HCT116 (cell line): ENCODE measurements at regions not wholly inside any gene's neighbourhood (a gene's known extent, or its start where the extent isn't known, plus 50 kb on each side); places are given as distances from the start of the nearest gene placed in this dataset.

ENCODE experiments used
- ATAC-seq: fragments of 200-7000 bp; cut with Tn5 transposase; 2 replicates; pipeline ENCODE4 v1.9.1; 2020; ENCODE audit warnings: mild to moderate bottlenecking, moderate library complexity
- BruUV-seq: library from RNA; stranded (reverse); fragments of 400-500 nt; replicated peaks from 2 replicates; lab custom pipeline; 2021; lab: Mats Ljungman, UMichigan
- CTCF ChIA-PET: fragments of 300-600 bp; sonication (Branson Sonifier 250); formaldehyde crosslinking; loops from one replicate; lab custom pipeline; 2021; ENCODE audit warnings: antibody characterized with exemption; lab: Charles Lee
- POLR2A ChIA-PET: fragments of 300-600, 350-600 bp; sonication (Branson Sonifier 250); formaldehyde crosslinking; loops from one replicate; lab custom pipeline; 2021; ENCODE audit warnings: antibody characterized with exemption; lab: Charles Lee
- RAD21 ChIA-PET, 2 experiments: fragments of 300-600 bp; sonication (Branson Sonifier 250); formaldehyde crosslinking; loops; one replicate each; lab custom pipeline; 2023; ENCODE audit warnings: low total read pairs in 2 of 2; ENCODE audit not compliant: uncharacterized antibody in 2 of 2, unreplicated experiment in 2 of 2, low non-redundant PET in 1 of 2; lab: Charles Lee
- DNase-seq: peaks from one replicate; pipeline ENCODE4 v3.0.0-alpha.2; 2010; ENCODE audit warnings: low read depth, low spot score
- H2AFZ ChIP-seq: fragments of 200-600 bp; shearing (Covaris generic), sonication (generic); 2 replicates; pipeline ENCODE4 v1.6.1; 2017; ENCODE audit warnings: low read depth, mixed run types, mixed read lengths, antibody characterized with exemption, low read length; ENCODE audit not compliant: poor library complexity, severe bottlenecking
- H3K27ac ChIP-seq: 2 replicates; pipeline ENCODE4 v1.5.1; 2012; ENCODE audit warnings: low read depth, low read length
- H3K27me3 ChIP-seq: fragments of 200-600 bp; sonication (generic); 2 replicates; pipeline ENCODE4 v1.6.1; 2016; ENCODE audit warnings: mixed run types, low read length, mixed read lengths; ENCODE audit not compliant: insufficient read depth
- H3K36me3 ChIP-seq, 2 experiments: fragments of 200-500 bp in 1 of 2; fragments of 200-600 bp in 1 of 2; sonication (Bioruptor generic) in 1 of 2; sonication (generic) in 1 of 2; 2 replicates each; pipeline versions ENCODE4 v1.5.1 to v1.6.1; 2014 to 2016; ENCODE audit warnings: low read length in 2 of 2, inconsistent platforms in 1 of 2, mixed read lengths in 1 of 2, mixed run types in 1 of 2; ENCODE audit not compliant: insufficient read depth in 2 of 2, control insufficient read depth in 1 of 2
- H3K4me1 ChIP-seq, 2 experiments: fragments of 200-600 bp in 1 of 2; sonication (generic) in 1 of 2; 2 replicates each; pipeline versions ENCODE4 v1.5.1 to v1.6.1; 2012 to 2017; ENCODE audit warnings: low read length in 2 of 2, inconsistent platforms in 1 of 2, mild to moderate bottlenecking in 1 of 2, mixed read lengths in 1 of 2, mixed run types in 1 of 2, moderate library complexity in 1 of 2; ENCODE audit not compliant: insufficient read depth in 2 of 2, control insufficient read depth in 1 of 2
- H3K4me2 ChIP-seq: fragments of 200-600 bp; sonication (generic); 2 replicates; pipeline ENCODE4 v1.6.1; 2017; ENCODE audit warnings: mixed run types, low read length, mixed read lengths
- H3K4me3 ChIP-seq, 2 experiments: fragments of 200-600 bp in 1 of 2; sonication (generic) in 1 of 2; replicated peaks in 1 of 2; 2 replicates each; pipeline ENCODE4 v1.5.1; 2011 to 2016; ENCODE audit warnings: low read length in 2 of 2, control low read depth in 1 of 2, low read depth in 1 of 2, mild to moderate bottlenecking in 1 of 2, mixed read lengths in 1 of 2, mixed run types in 1 of 2
- H3K79me2 ChIP-seq: fragments of 200-600 bp; sonication (generic); 2 replicates; pipeline ENCODE4 v1.6.1; 2017; ENCODE audit warnings: mild to moderate bottlenecking, mixed run types, low read length, moderate library complexity, mixed read lengths; ENCODE audit not compliant: insufficient read depth
- H3K9ac ChIP-seq: fragments of 200-600 bp; sonication (generic); 2 replicates; pipeline ENCODE4 v1.6.1; 2016; ENCODE audit warnings: low read length, mixed read lengths
- H3K9me2 ChIP-seq: fragments of 200-600 bp; sonication (generic), shearing (Covaris generic); 2 replicates; pipeline ENCODE4 v1.6.1; 2017; ENCODE audit warnings: mixed run types, mild to moderate bottlenecking, moderate library complexity; ENCODE audit not compliant: insufficient read depth
- H3K9me3 ChIP-seq, 2 experiments: fragments of 200-500 bp in 1 of 2; fragments of 200-600 bp in 1 of 2; sonication (Bioruptor generic) in 1 of 2; sonication (generic) in 1 of 2; 2 replicates each; pipeline ENCODE4 v1.6.1; 2014 to 2017; ENCODE audit warnings: low read length in 2 of 2, mixed read lengths in 2 of 2, inconsistent platforms in 1 of 2, low read depth in 1 of 2, mild to moderate bottlenecking in 1 of 2, mixed run types in 1 of 2, moderate library complexity in 1 of 2; ENCODE audit not compliant: control insufficient read depth in 1 of 2, insufficient read depth in 1 of 2
- H4K20me1 ChIP-seq: fragments of 200-600 bp; sonication (generic), shearing (Covaris generic); 2 replicates; pipeline ENCODE4 v1.6.1; 2017; ENCODE audit warnings: mixed run types, mild to moderate bottlenecking, moderate library complexity; ENCODE audit not compliant: insufficient read depth
- CTCF ChIP-seq, 3 experiments: fragments of 200-600 bp in 1 of 3; sonication (generic) in 1 of 3; IDR thresholded peaks in 2 of 3; conservative IDR thresholded peaks in 1 of 3; 2 replicates each; pipeline ENCODE4 v1.5.1; 2012 to 2017; ENCODE audit warnings: low read depth in 2 of 3, low read length in 2 of 3, antibody characterized with exemption in 1 of 3, borderline replicate concordance in 1 of 3, control low read depth in 1 of 3, mild to moderate bottlenecking in 1 of 3, mixed read lengths in 1 of 3, mixed run types in 1 of 3, moderate library complexity in 1 of 3; ENCODE audit not compliant: insufficient read depth in 1 of 3
- EGR1 ChIP-seq: IDR thresholded peaks from 2 replicates; pipeline ENCODE4 v1.6.1; 2012; ENCODE audit warnings: low read depth
- EZH2phosphoT487 ChIP-seq: fragments of 200-600 bp; IDR thresholded peaks from 2 replicates; pipeline ENCODE4 v1.6.1; 2018; ENCODE audit warnings: antibody characterized with exemption, borderline replicate concordance
- POLR2AphosphoS5 ChIP-seq: IDR thresholded peaks from 2 replicates; pipeline ENCODE4 v1.6.1; 2011; ENCODE audit warnings: mild to moderate bottlenecking, low read depth, low read length, moderate library complexity
- SRF ChIP-seq: IDR thresholded peaks from 2 replicates; pipeline ENCODE4 v1.6.1; 2012; ENCODE audit warnings: low read depth
- TCF7L2 ChIP-seq: IDR thresholded peaks from 2 replicates; pipeline ENCODE4 v1.7.0; 2011; ENCODE audit warnings: borderline replicate concordance, inconsistent platforms; ENCODE audit not compliant: insufficient read depth, insufficient read length; ENCODE audit errors: extremely low read depth
- ZNF274 ChIP-seq: fragments of 200-500 bp; sonication (Bioruptor generic); IDR thresholded peaks from 2 replicates; pipeline ENCODE4 v1.6.1; 2014; ENCODE audit warnings: mild to moderate bottlenecking, low read depth, low read length, inconsistent platforms
- intact Hi-C: fragments of 100-400 bp; cut with micrococcal nuclease; formaldehyde crosslinking; loops from 2 replicates; pipeline ENCODE4 v1.10.0; 2022

- H4K20me1 ChIP-seq: no peaks in the 10 kb centered on the region
- no peak for TF ChIP-seq SRF
- no peak for TF ChIP-seq TCF7L2
- TF ChIP-seq EGR1: no peak
- no peak for TF ChIP-seq POLR2AphosphoS5
- TF ChIP-seq CTCF (IDR thresholded peaks at IDR 0.05 in 2 of 3, conservative IDR thresholded peaks at IDR 0.05 in 1 of 3; ENCODE audit: borderline replicate concordance in 1 of 3, insufficient read depth in 1 of 3, low read depth in 2 of 3, low read length in 2 of 3): no peak
- TF ChIP-seq ZNF274: no peak
- H3K4me3 ChIP-seq: no peak overlapping the region
- ATAC-seq: no peak
- H3K36me3 ChIP-seq: no peaks in the 10 kb centered on the region
- no peak overlapping the region for H3K4me2 ChIP-seq
- no peaks in the 10 kb centered on the region for H3K9me2 ChIP-seq
- no peaks in the 10 kb centered on the region for H3K27me3 ChIP-seq
- no peaks in the 10 kb centered on the region for H3K79me2 ChIP-seq
- no peak for DNase-seq
- POLR2A ChIA-PET: no interaction called here
- RAD21 ChIA-PET: no interaction called here
- no peak overlapping the region for H3K9ac ChIP-seq
- BruUV-seq: no TSS peak
- H2AFZ ChIP-seq: no peak overlapping the region
- no peaks in the 10 kb centered on the region for H3K4me1 ChIP-seq
- intact Hi-C loops: no loop called here
- H3K27ac ChIP-seq: no peak overlapping the region
- H3K9me3 ChIP-seq: no peaks in the 10 kb centered on the region
- CTCF ChIA-PET: no interaction called here
These were observed 314.2 kb downstream of the C4orf33 start for GRCh38 chr4:129410115-129410514.

- Histone ChIP-seq H3K9ac (no peak overlapping the region), H3K27ac (no peak overlapping the region), H3K79me2 (no peaks in the 10 kb centered on the region), H3K4me2 (no peak overlapping the region), H3K4me1 (no peaks in the 10 kb centered on the region), H3K9me2 (no peaks in the 10 kb centered on the region), H4K20me1 (no peaks in the 10 kb centered on the region), H3K4me3 (no peak overlapping the region), H3K36me3 (no peaks in the 10 kb centered on the region), H3K27me3 (no peaks in the 10 kb centered on the region), H3K9me3 (no peaks in the 10 kb centered on the region), H2AFZ (no peak overlapping the region)
- intact Hi-C loops: no loop called here
- no peak for DNase-seq
- BruUV-seq: no TSS peak
- POLR2A ChIA-PET: no interaction called here
- CTCF ChIA-PET: no interaction called here
- ATAC-seq: no peak
- RAD21 ChIA-PET: no interaction called here
- no peak for TF ChIP-seq EZH2phosphoT487
These were observed 319.1 kb downstream of the C4orf33 start for GRCh38 chr4:129415004-129415403.
